NCI-H748 (cell line): ENCODE measurements at regions not wholly inside any gene's neighbourhood (a gene's known extent, or its start where the extent isn't known, plus 50 kb on each side); places are given as distances from the start of the nearest gene placed in this dataset.

Experiments used
- DNase-seq: peaks from one replicate; lab custom pipeline; 2025; ENCODE audit not compliant: unreplicated experiment; lab: John Stamatoyannopoulos, UW

DNA sequence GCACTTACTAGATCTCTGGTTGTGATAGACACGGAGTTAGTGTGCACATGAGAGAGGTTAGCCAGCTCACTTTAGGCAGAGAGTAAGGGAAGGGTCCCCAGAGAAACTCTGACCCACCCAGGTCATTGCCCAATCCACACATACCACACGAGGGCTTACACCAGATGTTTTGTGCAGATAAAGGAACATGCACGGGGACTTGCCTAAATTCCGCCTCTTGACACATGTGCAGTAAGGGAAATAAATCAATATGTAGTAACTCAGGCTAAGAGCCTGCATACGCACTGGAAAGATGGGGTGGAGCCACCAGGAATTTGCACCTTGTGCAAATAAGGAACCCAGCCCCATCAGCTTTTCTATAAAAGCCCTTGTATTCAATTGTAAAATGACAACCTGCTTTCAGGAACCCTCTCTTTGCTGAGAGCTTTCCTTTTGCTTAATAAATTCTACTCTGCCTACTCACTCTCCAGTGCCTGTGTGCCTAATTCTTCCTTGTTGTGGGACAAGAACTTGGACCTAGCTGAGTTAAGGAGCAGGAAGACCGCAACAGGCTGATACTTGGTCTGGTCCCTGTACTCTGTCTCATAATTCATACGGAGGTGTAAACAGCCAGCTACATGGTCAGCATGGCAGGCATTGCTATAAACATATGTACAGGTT is 120.2 kb downstream of the EMP1 start:
- no peak for DNase-seq

DNA sequence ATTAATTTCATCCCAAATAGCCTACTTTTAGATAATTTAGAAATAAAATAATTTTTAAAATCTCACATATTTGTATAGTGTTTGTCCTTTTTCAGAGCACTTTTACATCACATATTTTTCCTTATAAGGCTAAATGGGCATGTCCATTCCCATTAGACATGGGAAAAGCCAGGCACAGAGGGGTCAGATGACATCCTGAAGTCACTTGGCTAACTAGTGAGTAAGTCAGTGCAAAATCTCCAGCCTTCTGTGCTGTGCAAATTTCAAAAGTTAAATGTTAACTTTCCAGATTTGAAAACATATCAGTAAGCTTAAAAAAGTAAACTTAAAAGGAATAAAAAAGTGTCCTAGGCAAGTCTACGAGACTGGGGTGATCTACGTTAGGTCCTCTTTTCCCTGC is 117.4 kb downstream of the EMP1 start:
- no peak for DNase-seq

DNA sequence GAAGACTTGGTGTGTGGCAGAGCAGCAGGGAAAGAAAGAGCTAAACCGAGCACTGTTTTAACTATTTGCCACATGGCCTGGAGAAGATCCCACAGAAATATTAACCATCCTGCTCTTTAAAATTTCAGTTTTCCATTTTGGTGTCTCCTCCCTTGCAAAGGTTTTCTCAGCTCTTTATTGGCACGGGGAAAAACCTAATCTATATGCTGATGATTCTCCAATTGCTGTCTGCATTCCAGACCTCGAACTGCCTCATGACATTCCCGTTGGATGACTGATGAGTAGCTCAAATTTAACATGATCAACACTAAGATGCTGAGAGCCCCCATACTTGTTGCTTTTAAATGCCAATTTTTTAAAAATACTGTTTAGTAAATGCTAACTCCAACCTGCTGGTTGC is 115.0 kb downstream of the EMP1 start:
- no peak for DNase-seq

DNA sequence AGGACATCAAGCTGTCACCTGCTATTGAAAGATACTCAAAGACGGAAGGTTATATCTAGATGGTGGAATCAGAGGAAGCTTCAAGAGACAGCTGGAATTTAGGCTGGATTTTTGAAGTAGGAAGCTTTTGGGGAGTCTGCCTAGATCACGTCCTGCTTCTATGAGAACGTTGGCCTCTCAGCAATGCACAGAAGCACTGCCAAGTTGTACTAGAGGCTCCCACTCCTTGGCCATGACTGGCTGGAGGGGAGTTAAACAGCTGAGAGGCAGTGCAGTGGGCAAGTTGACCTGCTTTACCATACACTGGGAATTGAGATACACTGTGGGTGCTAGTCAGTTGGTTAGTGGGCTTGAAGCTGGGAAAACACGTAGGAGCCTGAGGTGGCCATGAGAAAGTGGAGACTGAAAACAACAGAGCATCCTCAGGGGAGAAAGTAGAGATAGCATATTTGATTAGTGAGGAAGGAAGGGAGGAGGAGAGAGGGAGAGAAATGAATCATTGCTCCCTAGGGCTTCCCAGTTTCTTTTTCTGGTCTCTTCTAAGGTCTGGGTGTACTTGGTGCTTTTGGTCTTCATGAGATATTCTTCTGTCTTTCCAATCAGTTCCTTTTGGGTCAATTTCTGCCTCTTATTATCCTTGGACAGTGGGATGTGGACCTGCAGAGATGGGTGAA is 110.8 kb downstream of the EMP1 start:
- DNase-seq, result no peak

DNA sequence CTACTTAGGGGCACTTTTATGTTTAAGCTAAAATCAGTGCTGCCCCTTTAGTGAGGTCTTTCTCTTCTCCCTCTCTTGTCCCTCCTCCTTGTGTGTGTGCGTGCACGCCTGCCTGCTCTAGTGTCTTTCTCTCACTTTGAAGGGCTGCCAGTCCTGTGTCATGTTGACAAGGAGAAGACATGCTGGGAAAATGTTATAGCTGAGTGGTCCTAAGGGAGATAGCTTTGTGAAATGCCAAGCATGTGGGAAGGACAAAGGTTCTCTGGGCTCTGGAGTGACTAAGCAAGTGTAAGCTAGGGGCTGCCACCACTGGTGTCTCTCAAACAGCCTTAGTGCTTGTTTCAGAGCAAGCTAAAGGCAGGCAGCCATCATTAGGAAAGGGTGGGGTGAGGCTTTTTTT is 108.4 kb downstream of the EMP1 start:
- DNase-seq, result no peak

DNA sequence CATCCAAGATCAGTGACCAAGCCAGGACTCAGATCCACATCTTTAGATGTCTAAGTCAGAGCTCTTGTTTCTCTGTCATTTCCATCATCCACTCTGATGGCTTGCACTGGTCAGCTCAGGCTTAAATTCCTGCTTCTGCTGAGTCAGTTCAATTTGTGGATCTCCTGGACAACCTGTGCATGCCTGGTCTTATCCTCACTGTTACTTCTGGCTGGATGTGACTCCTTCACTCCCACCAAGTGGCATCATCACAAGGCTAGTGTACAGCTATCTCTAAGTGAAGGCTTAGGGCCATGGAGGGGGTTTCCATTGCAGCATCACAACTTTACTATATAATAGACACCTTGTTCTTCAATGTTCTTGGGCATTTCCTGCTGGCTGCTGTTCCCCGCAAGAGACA is 102.9 kb downstream of the EMP1 start:
- DNase-seq, result no peak

DNA sequence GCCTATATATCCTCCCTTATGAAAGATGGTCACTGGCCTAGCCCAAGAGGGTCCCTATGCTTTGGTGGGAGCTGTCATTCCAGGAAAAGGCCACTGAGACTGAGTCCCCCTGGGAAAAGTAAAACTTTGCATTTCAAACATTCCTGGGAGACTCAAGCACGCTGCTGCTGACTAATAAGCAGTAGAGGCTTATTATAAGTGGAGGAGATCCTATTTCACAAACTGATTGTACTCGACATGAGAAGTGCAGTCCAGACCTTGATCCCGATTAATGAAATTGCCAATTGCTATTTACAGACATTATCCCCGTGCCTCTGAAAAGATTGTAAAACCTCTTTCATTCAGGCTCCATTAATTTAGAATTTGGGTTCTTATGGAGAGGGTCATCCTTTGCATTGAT is 96.6 kb downstream of the EMP1 start:
- no peak for DNase-seq

DNA sequence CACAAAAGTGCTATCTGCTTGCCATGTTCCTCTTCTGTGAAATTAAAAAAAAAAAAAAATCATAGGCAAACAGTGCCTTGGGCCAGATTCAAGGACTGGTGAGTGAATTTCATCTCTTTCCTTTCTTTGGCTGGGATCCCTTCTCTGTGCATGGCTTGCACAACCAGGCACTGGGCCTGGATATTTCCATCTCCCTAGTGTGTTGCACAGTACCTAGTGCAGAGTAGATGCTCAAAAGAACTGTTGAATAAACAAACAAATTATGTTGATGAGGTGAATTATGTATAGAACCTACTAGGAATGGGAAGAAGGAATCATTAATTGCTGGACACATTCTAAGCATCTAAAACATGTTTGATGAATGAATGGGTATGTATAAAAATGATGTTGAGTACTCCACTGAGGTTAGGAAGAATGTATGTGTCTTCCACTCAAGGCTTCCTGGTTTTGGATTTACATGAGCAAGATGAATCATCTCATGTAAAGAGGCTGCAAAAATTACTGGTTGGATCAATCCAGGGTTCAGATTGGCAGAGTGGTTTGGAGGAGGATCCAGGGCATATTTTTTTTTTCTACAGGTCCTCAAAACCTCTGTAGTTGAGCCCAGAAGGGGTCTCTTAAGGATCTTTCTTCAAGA is 93.2 kb downstream of the EMP1 start:
- no peak for DNase-seq

DNA sequence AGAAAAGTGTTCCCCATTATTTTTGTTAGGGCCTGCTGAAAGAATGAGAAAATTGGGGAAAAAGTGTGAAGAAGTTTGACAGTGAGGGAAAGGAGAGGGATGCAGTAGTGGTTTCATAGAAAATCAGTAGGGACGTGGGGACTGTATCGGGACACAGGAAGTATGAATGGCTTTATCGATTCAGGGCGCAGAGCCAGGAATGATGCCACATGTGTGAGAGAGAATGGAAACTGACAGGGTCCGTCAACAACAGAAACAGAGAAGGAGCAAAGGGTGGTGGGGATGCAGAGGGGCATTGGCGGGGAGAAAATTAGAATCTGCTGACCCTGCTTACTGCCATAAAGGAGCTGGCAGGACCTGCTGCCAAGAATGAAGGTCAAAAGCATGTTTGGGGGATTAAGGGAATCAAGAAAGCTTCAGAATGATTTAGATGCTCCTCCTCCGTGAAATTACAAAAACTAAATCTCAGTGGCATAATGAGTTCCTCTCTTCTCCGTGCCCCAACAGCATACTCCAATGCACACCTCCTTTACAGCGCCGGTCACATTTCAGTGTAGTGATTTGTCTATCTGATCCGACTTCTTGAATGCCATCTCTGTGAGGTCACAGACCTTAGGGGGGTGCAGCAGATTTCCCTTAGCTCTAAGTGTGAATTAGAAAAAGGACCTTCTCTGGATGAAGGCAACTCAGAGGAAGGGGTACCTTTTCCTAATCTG is 92.6 kb downstream of the EMP1 start:
- peak; percentile 1 for DNase-seq

DNA sequence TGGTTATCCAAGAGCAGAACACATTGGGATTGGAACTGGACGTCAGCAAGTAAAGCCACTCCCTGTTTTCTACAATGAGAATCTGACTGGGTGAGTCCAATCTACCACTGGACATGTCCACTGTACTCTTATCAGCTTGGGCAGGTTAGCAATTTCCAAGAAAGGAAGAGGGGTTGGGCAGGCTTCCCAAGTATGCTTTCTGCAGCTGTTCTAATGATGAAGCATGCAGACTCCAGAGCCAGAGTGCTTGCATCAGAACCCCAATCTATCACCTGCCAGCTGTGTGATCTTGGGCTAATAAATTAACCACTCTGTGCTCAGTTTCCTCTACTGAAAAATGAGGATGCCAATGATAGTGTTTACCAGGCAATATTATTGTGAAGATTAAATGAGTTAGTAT is 92.0 kb downstream of the EMP1 start:
- DNase-seq, result no peak

DNA sequence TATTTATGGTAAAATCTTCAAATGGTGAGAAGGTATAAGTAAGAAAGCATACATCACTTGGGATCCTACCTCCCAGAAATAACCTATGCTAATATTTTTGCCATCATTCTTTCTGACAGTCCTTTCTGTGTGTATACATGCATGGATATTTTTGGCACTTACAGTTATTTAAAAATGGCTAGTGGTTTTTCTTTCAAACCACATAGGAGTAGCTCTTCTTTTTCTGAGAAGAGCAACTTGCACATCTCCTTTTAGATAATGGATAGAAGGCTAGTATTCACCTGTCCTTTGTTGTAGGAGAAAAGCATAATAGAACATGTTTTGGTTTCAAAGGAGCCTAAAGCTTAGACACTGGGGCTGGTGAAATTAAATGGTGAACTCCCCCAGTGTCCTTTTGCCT is 87.3 kb downstream of the EMP1 start:
- no peak for DNase-seq

DNA sequence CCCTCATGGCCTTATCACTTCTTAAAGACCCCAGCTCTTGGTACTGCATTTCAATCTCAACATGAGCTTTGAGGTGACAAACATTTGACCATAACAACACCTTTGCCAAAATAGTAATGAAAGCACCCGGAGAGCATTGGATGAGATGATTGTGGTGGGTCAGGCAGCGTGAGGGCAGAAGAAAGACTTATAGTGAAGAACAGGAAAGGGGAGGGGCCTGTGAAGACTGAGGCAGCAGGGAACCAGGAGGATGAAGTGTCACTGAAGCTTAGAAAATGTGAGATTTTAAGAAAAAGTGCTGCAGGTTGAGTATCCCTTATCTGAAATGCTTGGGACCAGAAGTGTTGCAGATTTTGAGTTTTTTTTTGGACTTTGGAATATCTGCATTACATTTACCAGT is 86.3 kb downstream of the EMP1 start:
- no peak for DNase-seq

DNA sequence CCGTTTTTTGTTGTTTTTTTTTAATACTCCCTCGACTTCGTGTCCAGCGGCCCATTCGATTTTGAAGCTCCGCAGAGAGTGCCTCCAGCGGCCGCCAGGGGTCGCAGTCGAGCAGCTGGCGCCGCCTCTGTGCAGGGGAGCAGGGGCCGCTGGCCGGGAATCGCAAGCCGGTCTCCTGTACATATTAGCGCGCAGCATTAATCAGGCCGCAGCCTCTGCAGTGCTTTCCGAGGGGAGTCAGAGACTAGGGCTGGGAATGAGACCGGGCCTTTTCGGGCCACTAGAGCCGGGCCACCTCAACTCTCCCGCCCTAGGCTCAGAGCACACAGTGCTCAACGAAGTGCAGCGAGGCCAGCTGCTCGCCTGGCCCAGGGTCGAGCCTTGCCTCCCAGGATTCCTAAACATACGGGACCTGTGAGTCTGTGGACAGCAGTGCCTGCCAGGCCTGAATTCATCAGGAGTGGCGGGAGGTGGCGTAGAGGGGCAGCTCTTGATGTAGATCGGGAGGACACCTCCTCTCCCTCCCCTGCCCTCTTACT is 81.8 kb downstream of the EMP1 start:
- peak; percentile 57 for DNase-seq

DNA sequence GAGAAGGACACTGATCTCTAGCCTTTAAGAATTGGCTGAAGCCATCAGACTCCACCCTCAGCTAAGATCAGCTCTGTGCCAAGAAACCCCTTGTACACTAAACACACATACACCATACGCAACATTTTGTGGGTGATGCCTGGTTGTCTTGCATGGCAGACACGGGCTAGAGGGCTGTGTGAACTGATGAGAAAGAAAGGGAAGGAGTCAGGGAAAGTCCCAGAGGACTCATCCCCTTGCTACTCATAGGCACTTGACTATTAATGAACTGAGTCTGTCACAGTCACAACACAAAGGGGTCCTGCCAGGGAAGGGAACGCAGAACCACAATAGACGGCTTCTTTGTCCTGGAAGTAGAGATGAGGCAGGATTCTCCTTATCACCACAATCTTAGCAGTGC is 80.8 kb downstream of the EMP1 start:
- DNase-seq, result no peak

DNA sequence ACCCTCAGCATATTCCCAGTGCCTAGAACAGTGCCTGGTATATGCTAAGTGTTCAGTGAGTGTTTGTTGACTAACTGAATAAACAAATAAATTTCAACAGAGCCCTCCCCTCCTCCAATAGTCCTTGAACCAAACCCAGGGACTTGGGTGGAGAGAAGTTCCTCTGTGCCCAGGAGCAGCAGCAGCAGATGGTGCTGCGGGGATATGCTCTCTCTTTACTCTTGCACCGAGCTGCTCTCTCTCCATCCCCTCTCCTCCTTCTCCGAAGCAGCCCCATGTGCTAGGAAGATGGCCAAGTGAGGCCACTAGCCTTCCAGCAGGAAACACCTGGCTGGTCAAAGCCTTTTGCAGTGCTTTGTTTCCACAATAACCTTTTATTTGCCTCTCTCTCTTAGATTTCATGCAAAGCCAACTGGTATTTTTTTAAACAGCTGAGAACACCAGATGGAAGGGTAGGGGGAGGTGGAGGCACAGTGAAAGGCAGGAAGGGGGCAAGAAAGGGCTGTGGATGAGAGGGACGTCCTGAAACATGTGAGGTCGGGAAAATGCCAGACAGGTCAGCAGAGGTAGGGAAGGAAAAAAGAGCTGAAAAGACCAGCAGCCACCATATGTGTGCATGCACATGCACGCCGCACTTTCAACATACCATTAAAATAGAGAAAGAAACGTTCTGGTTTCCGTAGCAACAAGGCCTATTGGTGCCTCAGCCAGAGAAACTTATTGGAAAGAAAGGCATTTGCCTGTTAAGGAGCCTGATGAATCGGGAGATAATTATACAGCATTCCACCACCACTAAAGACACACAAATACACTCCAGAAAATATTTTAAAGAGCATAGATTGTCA is 78.9 kb downstream of the EMP1 start:
- no peak for DNase-seq

DNA sequence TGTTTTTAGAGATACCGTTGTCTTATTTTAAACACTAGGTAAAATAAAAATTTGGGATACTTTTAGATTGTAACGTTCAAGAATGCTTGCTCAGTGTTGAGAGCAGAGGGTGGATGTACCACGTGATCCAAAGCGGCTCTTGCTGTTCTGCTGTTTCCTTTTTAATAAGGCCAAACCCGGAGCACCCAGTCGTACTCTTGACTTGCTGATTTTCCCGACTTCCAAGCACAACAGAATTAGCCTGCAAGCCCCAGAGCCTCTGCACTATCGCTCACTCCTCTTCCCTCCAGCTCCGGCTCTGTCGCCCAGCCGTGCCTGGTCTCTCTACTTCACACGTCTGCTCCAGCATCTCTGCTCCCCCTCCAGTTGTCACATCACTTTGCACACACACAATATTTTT is 77.3 kb downstream of the EMP1 start:
- no peak for DNase-seq

DNA sequence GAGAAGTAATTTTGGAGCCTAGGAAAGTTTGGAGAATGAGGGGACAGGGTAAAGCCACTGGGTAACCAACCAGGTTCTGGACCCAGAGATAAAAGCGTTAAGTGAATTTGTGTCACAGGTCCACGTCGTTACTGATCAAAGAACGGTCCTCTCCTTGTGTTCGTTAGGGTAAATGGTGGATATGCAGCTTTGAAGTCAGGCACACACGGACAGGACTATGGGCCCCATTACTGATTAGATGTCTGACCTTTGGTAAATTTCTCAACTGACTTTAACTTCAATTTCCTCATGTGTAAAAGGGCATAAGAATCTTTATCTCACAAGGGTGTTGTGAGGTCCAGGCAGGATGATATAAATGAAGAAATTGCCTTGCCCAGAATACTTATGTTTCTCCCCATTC is 76.6 kb downstream of the EMP1 start:
- DNase-seq, result no peak

DNA sequence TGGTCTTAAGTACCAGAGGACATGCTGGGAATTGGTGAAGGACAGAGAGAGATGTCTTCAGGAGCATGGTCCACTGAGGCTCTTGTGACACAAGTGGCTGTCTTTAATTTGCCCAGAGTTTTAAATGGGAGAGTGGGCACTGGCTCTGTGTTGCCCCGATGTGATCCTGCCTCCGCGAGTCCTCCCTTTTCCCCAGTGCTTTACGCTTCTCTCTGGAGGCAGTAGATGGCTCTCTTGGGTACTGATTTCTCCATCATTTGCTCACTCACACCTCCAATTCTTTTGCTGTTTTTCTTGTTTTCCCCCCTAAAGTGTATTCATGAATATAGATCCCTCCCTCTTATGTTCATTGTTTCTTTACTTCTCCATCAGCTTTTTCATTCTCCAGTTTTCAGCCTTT is 74.3 kb downstream of the EMP1 start:
- DNase-seq, result no peak
